ENCODE measurements at regions not wholly inside any gene's neighbourhood (a gene's known extent, or its start where the extent isn't known, plus 50 kb on each side); places are given as distances from the start of the nearest gene placed in this dataset.

DNA sequence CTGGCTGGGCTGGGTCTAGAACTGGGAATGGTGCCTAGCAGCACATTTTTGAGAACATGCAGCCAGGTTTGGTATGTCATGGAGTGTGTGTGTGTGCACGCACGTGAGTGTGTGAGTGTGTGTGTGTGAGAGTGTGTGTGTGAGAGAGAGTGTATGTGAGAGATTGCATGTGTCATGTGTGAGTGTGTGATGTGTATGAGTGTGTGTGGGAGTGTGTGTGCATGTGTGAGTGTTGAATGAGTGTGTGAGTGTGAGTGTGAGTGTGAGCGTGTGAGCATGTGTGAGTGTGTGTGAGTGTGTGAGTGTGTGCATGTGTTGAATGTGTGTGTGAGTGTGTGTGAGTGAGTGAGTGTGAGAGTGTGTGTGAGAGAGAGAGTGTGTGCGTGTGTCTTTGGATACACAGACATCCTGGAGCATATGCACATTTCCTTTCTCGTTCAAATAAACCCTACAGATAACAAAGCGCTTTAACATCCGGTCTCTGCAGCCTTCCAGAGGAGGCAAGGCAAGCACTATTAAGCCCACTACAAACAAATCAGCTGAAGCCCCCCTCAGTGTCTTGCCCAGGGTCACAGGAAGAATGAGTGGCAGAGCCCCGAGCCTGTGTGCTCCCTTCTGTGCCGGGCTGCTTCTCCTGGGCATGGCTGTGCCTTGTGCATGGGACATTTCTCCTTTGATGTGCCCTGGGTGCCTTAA is 108.7 kb upstream of the ETV6 start:
- H3K79me2 ChIP-seq (replicated peaks; ENCODE audit: insufficient read depth, low read length), result no peaks in the 10 kb centered on the region
- no peaks in the 10 kb centered on the region for H3K9me3 ChIP-seq (ENCODE audit: low read length)
- no peak overlapping the region for H3K4me2 ChIP-seq (ENCODE audit: low read length)
- TF ChIP-seq EZH2 (IDR thresholded peaks at IDR 0.05; ENCODE audit: borderline replicate concordance, insufficient read depth, low read length, poor library complexity, severe bottlenecking) (no peak), SMC3 (conservative IDR thresholded peaks at IDR 0.05; ENCODE audit: poor library complexity) (no peak), EP300 (conservative IDR thresholded peaks at IDR 0.05; ENCODE audit: poor library complexity, severe bottlenecking) (no peak)
- no peak overlapping the region for H3K4me3 ChIP-seq (ENCODE audit: low read length)
- no peak overlapping the region for H2AFZ ChIP-seq (ENCODE audit: low read depth, low read length)
- H3K36me3 ChIP-seq (ENCODE audit: insufficient read depth, low read length), result no peaks in the 10 kb centered on the region
- H3K27ac ChIP-seq (ENCODE audit: low read length), result no peak overlapping the region
- H3K9ac ChIP-seq (ENCODE audit: low read length), result no peak overlapping the region
- no peaks in the 10 kb centered on the region for H4K20me1 ChIP-seq (ENCODE audit: insufficient read depth)
- no peaks in the 10 kb centered on the region for H3K9me2 ChIP-seq (ENCODE audit: insufficient read depth, low read length)
- H3F3A ChIP-seq (ENCODE audit: insufficient read depth, low read length, poor library complexity, severe bottlenecking), result no peaks in the 10 kb centered on the region
- no peaks in the 10 kb centered on the region for H3K27me3 ChIP-seq (ENCODE audit: insufficient read depth, low read depth, low read length)

DNA sequence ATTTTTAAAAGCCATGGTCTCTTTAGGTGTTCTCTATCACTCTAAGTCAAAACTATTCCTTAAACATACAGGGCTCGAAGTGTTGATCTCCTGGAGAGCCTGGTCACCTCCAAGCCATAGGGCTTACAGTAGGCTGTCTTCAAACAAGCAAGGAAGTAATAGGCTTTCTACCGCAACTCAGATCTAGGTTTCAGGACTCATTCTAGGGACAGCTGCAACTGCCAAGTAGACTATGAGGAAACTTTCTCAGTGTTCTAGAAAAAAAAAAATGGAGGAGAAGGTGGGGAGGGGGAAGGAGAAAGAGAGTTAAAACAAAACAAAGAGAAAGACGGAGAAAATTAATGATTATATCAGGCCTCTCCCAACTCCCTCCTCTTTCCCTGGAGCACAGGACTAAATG is 106.9 kb upstream of the ETV6 start:
- Histone ChIP-seq H3F3A (ENCODE audit: insufficient read depth, low read length, poor library complexity, severe bottlenecking) (no peaks in the 10 kb centered on the region), H3K9me2 (ENCODE audit: insufficient read depth, low read length) (no peaks in the 10 kb centered on the region), H3K4me2 (ENCODE audit: low read length) (no peak overlapping the region), H3K36me3 (ENCODE audit: insufficient read depth, low read length) (no peaks in the 10 kb centered on the region), H3K4me3 (ENCODE audit: low read length) (no peak overlapping the region), H3K9ac (ENCODE audit: low read length) (no peak overlapping the region), H3K79me2 (replicated peaks; ENCODE audit: insufficient read depth, low read length) (no peaks in the 10 kb centered on the region), H3K27ac (ENCODE audit: low read length) (no peak overlapping the region), H3K27me3 (ENCODE audit: insufficient read depth, low read depth, low read length) (no peaks in the 10 kb centered on the region), H4K20me1 (ENCODE audit: insufficient read depth) (no peaks in the 10 kb centered on the region), H2AFZ (ENCODE audit: low read depth, low read length) (no peak overlapping the region), H3K9me3 (ENCODE audit: low read length) (no peaks in the 10 kb centered on the region)
- TF ChIP-seq TAF1 (IDR thresholded peaks at IDR 0.05; ENCODE audit: low read depth) (no peak), EP300 (conservative IDR thresholded peaks at IDR 0.05; ENCODE audit: poor library complexity, severe bottlenecking) (no peak), POLR2AphosphoS5 (IDR thresholded peaks at IDR 0.05) (no peak), CTCF (IDR thresholded peaks at IDR 0.05; ENCODE audit: poor library complexity, severe bottlenecking) (no peak), EZH2 (IDR thresholded peaks at IDR 0.05; ENCODE audit: borderline replicate concordance, insufficient read depth, low read length, poor library complexity, severe bottlenecking) (no peak), RAD21 (conservative IDR thresholded peaks at IDR 0.05) (no peak), MXI1 (conservative IDR thresholded peaks at IDR 0.05; ENCODE audit: poor library complexity, severe bottlenecking) (no peak), SMC3 (conservative IDR thresholded peaks at IDR 0.05; ENCODE audit: poor library complexity) (no peak)
- TF ChIP-seq, protein P1, sequence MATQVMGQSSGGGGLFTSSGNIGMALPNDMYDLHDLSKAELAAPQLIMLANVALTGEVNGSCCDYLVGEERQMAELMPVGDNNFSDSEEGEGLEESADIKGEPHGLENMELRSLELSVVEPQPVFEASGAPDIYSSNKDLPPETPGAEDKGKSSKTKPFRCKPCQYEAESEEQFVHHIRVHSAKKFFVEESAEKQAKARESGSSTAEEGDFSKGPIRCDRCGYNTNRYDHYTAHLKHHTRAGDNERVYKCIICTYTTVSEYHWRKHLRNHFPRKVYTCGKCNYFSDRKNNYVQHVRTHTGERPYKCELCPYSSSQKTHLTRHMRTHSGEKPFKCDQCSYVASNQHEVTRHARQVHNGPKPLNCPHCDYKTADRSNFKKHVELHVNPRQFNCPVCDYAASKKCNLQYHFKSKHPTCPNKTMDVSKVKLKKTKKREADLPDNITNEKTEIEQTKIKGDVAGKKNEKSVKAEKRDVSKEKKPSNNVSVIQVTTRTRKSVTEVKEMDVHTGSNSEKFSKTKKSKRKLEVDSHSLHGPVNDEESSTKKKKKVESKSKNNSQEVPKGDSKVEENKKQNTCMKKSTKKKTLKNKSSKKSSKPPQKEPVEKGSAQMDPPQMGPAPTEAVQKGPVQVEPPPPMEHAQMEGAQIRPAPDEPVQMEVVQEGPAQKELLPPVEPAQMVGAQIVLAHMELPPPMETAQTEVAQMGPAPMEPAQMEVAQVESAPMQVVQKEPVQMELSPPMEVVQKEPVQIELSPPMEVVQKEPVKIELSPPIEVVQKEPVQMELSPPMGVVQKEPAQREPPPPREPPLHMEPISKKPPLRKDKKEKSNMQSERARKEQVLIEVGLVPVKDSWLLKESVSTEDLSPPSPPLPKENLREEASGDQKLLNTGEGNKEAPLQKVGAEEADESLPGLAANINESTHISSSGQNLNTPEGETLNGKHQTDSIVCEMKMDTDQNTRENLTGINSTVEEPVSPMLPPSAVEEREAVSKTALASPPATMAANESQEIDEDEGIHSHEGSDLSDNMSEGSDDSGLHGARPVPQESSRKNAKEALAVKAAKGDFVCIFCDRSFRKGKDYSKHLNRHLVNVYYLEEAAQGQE (IDR thresholded peaks at IDR 0.05; ENCODE audit: borderline replicate concordance), result no peak
